Tibial nerve (tissue), 4 donors: ENCODE measurements at regions not wholly inside any gene's neighbourhood (a gene's known extent, or its start where the extent isn't known, plus 50 kb on each side); places are given as distances from the start of the nearest gene placed in this dataset.

Source experiments
- EP300 ChIP-seq, 2 donors: sonication (generic); formaldehyde crosslinking; IDR thresholded peaks; one replicate each; pipeline ENCODE4 v1.6.1; 2017; ENCODE audit warnings: antibody characterized with exemption in 2 of 2, mild to moderate bottlenecking in 1 of 2
- POLR2A ChIP-seq, 2 donors: fragments of 450-650 bp; IDR thresholded peaks; one replicate each; pipeline ENCODE4 v1.6.1; 2017; ENCODE audit warnings: antibody characterized with exemption in 2 of 2, mild to moderate bottlenecking in 2 of 2, moderate library complexity in 2 of 2
- TF ChIP-seq, protein P1 (sequence below), 5 experiments: fragments of 200-600 bp in 3 of 5; fragments of 450-650 bp in 2 of 5; sonication (generic) in 3 of 5; IDR thresholded peaks; one replicate each; pipeline ENCODE4 v1.5.1; 2016 to 2019; ENCODE audit warnings: antibody characterized with exemption in 5 of 5, mild to moderate bottlenecking in 3 of 5, moderate library complexity in 2 of 5

DNA sequence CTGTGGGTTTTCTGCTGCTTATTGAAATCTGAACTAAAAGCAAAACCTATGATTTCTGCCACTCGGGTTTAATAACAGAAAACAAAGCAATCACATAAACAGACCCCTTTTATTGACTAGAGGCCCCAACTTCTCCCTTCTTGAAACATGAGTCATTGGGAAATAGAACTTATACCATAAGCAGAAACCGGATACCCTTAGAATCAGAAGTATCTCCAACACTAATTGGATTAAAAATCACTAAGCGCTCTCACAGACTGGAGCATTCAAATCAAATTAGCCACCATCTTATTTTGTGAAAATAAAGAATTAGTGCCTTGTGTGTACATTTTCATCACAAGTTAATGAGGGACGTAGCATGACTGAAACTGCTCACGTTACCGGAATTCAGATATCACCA, 206.9 kb downstream of the WDR11 start:
- TF ChIP-seq, protein P1, sequence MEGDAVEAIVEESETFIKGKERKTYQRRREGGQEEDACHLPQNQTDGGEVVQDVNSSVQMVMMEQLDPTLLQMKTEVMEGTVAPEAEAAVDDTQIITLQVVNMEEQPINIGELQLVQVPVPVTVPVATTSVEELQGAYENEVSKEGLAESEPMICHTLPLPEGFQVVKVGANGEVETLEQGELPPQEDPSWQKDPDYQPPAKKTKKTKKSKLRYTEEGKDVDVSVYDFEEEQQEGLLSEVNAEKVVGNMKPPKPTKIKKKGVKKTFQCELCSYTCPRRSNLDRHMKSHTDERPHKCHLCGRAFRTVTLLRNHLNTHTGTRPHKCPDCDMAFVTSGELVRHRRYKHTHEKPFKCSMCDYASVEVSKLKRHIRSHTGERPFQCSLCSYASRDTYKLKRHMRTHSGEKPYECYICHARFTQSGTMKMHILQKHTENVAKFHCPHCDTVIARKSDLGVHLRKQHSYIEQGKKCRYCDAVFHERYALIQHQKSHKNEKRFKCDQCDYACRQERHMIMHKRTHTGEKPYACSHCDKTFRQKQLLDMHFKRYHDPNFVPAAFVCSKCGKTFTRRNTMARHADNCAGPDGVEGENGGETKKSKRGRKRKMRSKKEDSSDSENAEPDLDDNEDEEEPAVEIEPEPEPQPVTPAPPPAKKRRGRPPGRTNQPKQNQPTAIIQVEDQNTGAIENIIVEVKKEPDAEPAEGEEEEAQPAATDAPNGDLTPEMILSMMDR (IDR thresholded peaks at IDR 0.05), result no peak
- TF ChIP-seq EP300 (IDR thresholded peaks at IDR 0.05) (no peak), POLR2A (IDR thresholded peaks at IDR 0.05) (no peak)
